ENCODE measurements at regions not wholly inside any gene's neighbourhood (a gene's known extent, or its start where the extent isn't known, plus 50 kb on each side); places are given as distances from the start of the nearest gene placed in this dataset.

DNA sequence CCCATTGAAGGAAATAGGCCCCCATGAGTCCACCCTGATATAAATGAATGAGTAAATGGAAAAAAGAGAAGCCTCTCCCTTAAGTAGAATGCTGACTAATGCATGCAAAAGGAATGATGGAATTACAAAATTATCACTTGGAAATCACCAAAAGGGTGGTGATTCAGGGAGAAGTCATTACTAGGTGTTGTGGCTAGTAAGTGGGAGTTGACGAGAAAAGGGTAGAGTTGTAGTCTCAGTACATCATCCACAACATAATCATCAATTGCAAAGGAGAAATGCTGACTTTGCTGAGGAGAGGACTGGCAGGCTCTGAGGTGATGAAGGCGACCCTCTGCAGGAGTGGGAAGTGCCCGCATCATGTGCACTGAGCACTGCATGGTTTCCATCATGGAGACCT lies 201.5 kb upstream of the S1PR3 start:
- intact Hi-C loops (cut with micrococcal nuclease), result no loop called here

DNA sequence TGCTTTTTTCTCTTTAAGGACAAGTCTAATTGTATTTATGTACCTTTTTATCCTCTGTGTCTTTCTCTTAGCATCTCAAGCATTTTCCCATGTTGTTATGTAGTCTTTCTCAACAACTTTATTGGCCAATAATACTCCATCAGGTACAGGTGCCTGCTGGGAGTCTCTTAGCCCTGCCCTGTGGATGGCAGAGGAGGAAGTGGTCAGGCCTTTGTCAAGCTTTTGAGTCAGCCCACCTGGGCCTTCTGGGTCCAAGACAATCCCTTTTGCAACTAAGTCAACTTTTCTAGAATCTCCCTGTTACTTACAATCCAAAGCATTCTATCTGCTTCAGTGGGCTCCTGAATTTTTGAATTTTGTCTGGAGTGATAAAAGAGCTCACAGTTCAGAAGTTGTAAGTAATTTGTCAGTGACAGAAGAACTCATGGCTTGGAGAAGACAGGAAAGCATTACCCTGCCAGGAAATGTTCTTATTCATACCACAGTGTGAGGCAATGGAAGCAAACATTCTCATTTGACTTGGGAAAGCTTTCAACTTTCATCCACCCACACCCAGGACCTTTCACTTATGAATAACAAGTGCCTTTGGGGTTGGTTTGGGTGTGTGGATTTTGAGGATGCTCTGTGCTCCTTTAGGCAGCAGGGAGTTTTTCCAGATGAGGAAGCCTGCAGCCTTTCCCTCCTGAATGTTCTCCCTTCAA lies 200.0 kb upstream of the S1PR3 start:
- intact Hi-C loops (cut with micrococcal nuclease), result no loop called here

DNA sequence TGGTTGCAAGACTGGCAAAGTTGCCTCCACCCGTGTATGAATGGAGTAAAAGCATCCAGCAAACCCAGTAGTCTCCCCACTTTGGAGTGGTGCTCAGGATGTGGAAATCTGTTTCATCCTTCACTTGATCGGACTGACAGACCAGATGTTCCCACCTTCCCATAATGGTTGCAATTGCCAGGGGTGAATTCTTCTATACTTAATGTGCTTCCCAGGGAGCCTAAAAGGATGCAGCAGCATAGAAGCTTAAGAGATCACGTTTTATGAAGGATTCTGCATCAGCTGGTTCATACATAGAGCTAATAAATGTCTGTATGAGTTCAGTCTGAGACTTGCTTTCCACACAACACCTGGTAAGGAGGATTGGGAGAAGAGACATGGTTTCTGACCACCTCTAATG lies 198.8 kb upstream of the S1PR3 start:
- intact Hi-C loops (cut with micrococcal nuclease), result no loop called here

DNA sequence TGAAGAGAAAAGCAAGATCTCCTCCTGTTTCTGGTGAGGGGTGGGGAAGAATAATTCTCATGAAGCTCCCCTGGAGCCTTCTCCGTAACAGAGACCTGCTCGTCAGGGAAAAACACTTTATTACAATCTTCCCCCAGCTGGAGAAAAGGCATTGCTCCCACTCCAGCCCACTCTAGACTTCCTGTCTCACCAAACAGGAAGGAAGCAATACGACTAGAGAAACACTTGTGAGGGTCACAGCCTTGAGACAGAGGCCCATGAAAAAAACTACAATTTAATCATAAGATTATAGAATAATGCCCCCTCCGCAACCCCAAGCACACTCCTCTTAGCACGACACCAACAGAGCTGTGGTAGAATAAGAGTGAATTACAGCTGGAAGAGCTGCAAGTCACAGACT lies 197.2 kb upstream of the S1PR3 start:
- intact Hi-C loops (cut with micrococcal nuclease), result no loop called here

DNA sequence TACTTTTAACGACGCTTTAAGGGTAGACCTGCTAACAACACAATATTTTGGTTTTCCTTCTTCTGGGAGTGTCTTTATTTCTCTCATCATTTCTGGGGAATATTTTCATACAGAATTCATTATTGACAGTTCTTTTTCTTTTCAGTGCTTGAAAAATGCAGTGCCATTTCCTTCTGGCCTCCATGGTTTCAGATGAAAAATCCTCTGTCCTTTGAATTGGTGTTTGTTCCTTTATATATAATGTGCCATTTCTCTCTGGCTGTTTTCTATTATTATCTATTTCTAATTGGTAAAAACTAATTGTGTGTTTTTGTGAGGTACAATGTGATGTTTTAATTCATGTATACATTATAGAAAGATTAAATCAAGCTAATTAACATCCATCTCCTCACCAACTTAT lies 194.3 kb upstream of the S1PR3 start:
- intact Hi-C loops (cut with micrococcal nuclease), result no loop called here

DNA sequence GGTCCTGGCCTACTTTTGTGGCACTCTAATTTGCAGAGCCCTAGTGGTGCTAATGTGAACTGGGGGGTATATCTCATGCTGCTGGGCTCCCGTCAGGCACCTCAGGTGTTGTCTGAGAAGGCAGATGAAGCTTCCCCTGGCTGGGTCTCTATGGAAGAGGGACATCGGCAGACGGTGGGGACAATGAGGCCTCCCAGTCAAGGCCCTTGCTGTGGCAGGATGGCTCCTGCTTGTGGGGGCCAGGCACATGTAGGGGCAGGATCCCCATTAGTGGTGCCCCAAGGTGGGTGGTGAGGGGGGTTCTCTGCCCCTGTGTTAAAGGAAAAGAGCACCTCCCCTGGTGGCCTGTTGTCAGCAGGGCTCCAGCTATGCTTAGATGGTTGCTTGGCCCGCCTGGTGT lies 192.8 kb upstream of the S1PR3 start:
- intact Hi-C loops (cut with micrococcal nuclease), result no loop called here

DNA sequence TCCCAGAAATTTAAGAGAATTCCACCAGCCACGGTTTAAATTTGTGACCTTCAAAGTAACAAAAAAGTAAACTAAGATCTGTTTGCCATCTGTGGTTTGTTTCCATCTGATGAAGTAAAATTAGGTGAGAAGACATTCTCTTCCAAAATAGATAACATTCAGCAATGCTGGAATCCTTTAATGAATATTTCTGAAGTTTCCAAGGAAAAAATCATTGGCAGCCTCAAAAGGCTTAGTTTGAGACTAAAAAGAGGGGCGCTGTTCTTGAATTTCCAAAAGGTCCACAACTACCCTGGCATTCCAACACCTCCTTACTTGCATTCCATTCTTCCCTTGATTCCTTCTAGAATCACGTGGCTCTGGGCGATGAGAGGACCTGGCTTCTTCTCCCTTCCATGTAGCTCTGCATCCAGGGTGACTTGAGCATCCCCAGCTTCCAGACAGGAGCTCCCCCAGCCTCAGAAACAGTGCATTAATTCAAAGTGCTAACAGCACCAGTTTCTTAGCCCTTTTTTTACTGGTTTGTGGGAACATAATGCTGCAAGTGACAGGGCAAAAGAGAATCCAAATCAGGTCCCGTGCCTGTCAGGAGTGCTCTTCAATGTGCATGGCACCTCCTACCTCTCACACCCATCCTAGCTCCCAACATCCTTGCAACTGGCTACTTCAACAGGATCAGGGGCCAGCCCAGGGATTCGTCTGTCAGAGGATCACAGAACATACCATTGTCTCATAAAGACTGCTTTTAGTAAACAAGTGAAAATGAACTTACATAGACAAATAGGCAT lies 191.5 kb upstream of the S1PR3 start:
- intact Hi-C loops (cut with micrococcal nuclease), result no loop called here

DNA sequence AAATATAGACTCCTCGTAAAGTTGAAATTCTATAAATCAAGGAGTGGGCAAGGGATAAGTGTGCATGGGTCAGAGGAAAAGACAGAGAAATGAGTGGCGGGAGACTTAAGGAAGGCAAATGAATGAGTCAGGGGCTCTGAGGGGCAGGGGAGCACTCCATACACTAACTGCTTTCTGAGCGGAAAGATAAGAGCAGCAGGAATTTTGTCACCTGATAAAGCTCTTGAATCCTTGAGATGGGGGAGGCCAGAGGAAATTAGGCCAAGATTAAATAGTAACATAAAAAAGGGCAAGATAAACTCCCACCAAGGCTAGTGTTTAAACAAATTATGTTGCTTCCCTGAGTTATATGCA lies 191.0 kb upstream of the S1PR3 start:
- intact Hi-C loops (cut with micrococcal nuclease), result no loop called here

DNA sequence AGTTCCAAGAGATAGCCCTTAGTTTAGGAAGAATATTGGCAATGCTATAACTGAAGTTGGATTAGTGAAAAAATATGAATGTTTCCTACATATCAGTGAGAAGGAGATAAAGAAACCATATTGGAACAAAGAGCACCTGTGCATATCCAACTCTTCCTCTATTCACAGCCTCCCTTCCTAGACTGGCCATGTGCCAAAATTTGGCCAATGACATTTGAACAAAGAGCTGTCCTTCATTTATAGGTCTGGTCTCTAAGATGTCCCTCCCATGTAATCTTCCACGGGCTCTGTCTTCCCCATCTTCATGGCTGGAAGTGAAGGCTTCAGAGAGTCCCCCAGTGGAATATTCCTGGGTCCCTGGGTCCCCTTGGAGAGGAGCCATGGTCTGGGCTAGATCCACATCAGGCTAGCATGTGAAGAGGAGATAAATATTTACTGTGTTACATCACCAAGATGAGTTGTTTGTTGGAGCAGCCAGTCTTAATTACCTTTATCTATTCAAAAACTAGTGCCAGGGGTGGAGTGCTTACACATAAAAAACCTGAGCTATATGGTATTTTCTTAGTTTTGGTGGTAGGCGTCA lies 190.0 kb upstream of the S1PR3 start:
- intact Hi-C loops (cut with micrococcal nuclease), result no loop called here

DNA sequence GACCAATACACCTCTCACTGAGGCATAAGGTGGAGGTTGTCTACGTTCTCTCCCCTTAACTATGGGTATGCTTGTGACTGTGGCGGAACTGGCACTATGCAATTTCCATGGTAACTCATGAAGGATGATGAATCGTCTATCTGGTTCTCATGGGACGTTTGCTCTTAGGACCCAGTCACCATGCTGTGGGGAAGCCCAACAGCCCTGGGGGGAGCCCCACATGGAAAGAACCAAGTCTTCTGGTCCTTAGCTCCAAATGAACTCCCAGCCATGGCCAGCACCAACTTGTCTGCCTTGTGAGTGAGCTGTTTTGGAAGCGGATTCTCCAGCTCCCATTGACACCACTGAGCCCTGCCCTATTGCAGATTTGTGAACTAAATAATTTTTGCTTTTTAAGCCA lies 188.7 kb upstream of the S1PR3 start:
- intact Hi-C loops (cut with micrococcal nuclease), result no loop called here

DNA sequence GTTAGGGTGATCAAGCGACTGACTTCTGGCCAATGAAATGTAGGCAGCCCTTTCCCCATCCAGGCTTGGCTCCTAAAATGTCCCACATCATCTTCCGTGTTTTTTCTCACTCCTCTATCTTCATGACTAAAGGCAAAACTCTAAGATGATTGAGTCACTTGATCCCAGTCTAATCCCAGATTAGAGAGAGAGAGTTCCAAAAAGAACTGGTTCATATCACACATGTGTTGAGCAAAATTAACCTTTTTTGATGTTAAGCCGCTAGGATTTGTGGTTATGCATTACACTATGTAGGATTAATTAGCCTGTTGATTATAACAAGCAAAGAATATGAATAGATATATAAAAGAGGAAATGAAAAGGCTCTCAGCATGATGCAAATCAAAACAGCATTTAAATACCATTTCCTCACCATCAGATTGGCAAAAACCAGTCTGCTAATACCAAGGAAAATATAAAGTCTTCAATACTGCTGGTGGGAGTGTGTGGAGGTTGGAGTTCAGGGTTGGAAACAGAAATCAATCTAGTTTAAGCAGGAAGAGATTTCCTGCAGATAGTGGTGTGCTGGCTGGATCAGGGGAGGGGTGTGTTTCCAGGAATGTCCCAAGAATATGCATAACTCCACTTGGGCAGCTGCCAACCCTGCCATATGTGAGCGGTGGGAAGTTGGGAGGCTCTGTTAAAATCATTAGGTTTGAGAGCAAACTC lies 187.6 kb upstream of the S1PR3 start:
- intact Hi-C loops (cut with micrococcal nuclease), result no loop called here

DNA sequence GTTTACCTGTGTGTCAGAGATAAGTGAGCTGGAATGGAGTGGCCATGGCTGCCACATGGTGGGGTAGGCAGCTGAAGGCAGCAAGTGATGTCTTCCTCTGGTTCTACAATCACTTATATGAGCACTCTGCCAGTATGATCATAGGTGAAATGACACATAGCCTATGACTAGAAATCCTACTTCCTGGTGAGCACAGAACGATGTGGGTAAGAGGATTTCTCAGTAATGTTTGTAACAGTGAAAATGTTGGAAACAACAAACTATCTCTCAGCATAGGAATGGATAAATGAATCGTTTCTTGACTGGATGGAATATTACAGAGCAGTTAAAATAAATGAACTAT lies 187.0 kb upstream of the S1PR3 start:
- intact Hi-C loops (cut with micrococcal nuclease), result no loop called here

DNA sequence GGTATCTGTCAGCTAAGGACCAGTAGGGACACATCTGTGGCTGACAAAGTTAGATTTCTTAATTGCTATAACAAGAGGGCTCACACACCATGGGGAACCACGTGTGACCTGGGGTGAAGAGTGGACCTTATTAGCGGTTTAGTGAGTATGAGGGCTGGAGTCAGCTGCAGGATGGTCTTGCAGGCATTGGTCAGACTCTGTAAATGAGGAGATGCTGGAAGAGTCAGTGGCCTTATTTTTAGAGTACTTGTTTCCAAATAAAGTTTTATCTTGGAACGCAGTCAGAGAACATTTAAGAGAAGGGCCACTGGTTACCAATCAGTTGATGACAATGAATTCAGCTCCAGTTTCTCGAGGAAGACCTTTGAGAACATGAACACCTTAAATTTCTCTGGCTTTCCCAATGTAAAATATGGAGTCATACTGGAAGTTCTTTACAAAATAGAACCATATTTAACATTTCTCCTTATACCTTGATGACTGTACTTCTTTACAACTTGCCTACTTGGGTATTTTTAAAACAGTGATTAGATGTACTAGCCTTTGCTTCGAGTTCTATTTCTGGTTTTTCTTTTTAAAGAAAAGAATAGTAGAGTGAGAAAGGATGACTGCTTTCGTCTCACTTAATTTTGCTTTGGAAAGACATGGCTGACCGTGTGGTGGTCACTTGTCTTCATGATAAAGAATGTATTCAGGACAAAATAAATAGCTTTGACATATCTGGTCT lies 185.9 kb upstream of the S1PR3 start:
- intact Hi-C loops (cut with micrococcal nuclease), result no loop called here

DNA sequence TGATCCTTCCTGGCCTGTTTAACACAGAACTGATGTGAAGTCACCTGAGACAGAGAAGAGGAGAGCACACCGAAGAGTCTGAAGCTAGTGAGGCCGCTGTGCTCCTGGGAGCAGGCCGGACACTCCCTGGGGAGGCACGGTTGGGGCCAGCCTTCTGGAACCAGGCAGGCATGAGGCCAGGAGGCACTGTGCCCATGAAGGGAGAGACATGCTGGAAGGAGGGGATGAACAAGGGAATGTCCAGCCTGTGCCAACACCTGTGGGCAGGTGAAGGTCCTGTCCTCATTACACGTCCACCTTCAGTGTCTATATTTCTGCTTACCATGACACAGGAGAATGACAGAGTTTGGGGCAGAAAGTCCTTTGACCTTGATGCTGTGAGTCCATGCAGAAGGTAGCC lies 183.8 kb upstream of the S1PR3 start:
- intact Hi-C loops (cut with micrococcal nuclease), result no loop called here

DNA sequence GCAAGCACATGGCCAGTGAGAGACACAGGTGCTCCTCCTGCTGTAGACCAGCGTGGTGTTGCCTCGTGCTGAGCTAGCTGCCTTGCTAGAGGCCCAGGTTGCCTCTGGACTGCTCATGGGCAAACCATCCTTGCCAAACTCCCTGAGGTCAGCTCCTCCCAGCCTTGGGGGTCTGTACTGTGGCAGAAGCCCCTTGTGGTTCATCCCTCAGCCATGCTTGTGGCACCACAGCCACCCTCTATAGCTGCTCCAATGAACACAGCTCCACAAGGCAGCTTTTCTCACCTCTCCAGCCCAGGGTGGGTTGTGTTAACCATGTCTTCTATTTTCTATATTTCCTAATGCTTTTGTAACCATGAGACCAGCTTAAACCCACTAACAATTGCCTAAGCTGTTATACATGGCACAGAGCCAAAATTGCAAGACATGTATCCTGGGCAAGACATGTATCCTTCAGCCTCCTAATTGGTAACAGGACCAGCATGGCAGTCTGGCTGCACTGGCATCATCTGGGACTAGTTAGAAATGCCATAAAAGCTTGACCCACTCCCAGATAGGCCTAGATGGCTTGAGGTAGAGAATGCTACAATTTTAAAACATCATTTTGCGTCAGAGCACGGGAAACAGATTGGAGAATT lies 183.1 kb upstream of the S1PR3 start:
- intact Hi-C loops (cut with micrococcal nuclease), result no loop called here

DNA sequence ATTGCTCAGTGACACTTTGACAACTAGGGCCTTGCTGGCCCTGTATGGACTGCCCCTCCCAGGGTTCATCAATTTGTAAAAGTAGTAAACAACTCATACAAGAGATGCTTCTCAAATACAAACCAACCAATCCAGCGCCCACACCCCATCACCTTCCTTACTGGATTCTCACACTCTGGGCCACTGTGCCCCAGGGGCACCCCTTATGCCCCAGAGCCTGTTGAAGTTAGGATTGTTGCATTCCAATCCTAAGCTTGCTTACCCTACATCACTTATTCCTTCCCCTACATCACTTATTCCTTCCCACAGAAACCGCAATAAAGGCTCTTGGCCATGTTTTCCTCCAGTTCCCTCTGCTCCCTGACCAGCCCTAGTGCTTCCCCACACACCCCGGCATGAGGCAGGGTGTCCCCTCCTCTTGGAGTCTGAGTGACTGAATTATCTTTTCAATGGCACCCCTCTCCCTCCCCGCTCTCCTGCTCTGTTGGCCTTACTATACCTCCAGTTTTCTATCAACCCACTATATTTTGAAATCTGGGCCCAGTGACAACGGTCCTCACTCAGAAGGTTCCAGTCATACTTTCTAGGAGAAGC lies 182.4 kb upstream of the S1PR3 start:
- intact Hi-C loops (cut with micrococcal nuclease), result no loop called here

DNA sequence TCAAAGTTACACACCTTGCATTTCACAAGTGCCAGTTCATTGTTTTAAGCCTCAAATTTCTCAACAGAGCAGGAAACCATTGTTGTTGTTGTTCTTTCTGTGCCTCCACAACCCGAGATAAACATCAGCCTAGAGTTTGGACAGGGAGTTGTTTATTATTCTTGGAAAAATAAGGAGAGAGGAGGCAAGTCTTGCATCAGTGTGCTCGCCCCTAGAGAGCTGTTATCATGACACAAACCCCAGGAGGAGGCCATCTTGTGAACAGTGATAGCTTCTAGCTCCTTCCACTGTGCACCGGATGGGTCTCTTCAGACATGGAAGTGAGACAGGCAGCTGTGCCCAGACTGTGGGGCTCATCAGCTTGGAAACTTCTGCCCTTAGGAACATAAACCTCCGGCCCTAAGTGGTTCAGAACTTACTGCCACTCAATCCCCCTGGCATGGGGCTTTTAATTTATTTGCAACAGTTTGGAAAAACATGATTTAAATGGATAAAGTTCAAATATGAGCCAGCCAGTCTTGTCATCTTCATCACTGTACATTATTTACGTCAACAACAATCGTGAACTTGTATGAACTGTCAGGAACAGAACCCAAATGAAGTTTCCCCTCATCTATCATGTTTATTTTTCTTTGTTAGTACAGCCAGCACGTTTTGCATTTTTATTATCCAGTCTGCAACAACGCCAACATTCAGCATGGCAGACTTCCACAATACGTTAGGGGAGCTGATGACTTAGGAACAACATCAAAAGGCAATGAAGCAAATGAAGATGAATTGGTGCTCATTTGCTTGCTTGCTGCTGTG lies 181.7 kb upstream of the S1PR3 start:
- intact Hi-C loops (cut with micrococcal nuclease), result no loop called here

DNA sequence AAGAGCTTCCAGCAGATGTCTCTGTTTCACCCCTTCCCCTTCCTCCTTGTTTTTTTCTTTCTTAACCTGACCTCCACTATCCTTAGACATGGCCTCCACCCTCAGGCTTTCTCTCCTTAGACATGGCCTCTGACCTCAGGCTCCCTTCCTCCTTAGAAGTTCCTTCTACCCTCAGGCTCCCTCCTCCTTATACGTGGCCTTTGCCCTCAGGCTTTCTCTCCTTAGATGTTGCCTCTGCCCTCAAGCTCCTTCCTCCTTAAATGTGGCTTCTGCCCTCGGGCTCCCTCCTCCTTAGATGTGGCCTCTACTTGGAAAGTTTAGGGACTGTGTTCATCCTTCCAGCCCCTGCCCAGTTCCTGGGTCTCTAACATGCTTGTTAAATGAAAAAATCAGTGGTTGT lies 180.4 kb upstream of the S1PR3 start:
- intact Hi-C loops (cut with micrococcal nuclease), result no loop called here

DNA sequence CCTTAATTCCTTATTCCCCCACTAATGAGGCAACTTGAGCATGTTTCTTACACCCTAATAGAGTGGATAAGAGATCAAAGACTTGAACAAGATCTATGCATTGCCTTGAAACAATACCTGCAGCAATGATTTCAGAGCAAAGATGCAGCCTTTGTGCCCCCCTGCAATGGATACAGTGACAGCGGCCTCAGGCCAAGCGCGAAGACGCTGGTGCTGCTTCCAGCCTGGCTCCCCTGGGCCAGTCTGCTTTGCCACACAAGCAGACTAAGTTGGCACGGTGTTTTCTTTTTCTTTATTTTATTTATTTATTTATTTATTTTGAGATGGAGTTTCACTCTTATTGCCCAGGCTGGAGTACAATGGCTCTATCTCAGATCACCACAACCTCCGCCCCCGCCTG lies 179.8 kb upstream of the S1PR3 start:
- intact Hi-C loops (cut with micrococcal nuclease), result no loop called here
